Fibroblast of upper back skin (primary cell): ENCODE measurements at regions not wholly inside any gene's neighbourhood (a gene's known extent, or its start where the extent isn't known, plus 50 kb on each side); places are given as distances from the start of the nearest gene placed in this dataset.
"Not testable (repeated sequence)": the region's sequence is repeated elsewhere in the genome, so short reads cannot be mapped to it uniquely, and the experiment has no call there.

ENCODE experiments used
- DNase-seq: peaks from one replicate; pipeline ENCODE4 v3.0.0-alpha.2; 2013

DNA sequence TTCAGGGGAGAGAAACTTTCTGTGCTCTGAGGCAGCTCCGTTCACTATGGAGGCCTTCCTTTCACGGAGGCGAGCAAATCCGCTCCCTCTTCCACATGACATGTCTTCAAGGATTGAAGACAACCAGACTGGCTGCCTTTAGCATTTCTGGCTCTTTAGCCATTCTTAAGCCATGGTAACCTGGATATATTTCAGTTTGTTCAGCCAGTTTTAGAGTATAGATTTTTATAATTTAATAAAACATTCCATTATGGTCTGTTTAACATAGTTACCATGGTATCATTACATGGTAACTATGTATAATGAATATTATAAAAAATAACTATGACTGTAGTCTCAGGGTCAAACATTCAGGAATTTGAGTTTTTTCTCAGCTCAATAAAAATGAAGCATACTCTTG, 54.2 kb upstream of the NFIA start:
- no peak for DNase-seq

GRCh38 chr1:61018068-61018467, 64.3 kb upstream of the NFIA start:
- not testable (repeated sequence) for DNase-seq

GRCh38 chr1:61017651-61018050, 64.7 kb upstream of the NFIA start:
- no peak for DNase-seq

DNA sequence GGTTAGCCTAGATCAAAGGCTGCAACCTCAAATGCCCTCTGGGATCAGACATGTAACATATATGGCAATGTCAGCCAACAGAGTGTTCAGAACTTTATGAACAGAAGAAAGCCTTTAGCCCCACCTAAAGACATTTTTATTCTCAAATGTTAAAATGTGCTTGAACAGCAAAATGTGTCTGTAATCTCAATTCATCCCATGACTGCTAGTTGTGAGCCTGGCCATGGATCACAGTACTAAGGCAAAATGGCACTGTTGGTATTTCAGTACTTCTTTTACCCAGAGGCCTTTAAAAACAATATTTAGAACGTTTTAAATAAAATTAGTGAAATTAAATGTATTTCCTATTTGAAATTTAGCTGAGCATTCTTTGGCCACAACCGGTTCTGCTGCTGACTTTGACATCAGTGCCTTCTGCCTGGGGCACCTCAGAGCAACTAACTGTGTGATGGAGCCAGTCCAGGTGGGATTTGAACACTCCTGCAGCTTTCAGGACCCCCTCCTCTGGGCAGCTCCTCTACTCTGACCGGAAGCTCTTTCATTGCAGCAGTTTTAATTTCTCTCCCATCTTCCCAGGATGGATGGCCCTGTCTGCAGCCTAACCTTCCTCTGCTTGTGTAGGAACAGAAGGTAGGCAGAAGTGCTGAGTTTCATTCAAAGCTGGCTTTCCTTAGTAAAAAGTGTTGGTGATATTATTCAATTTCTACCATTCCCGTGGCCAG, 68.3 kb upstream of the NFIA start:
- no peak for DNase-seq

DNA sequence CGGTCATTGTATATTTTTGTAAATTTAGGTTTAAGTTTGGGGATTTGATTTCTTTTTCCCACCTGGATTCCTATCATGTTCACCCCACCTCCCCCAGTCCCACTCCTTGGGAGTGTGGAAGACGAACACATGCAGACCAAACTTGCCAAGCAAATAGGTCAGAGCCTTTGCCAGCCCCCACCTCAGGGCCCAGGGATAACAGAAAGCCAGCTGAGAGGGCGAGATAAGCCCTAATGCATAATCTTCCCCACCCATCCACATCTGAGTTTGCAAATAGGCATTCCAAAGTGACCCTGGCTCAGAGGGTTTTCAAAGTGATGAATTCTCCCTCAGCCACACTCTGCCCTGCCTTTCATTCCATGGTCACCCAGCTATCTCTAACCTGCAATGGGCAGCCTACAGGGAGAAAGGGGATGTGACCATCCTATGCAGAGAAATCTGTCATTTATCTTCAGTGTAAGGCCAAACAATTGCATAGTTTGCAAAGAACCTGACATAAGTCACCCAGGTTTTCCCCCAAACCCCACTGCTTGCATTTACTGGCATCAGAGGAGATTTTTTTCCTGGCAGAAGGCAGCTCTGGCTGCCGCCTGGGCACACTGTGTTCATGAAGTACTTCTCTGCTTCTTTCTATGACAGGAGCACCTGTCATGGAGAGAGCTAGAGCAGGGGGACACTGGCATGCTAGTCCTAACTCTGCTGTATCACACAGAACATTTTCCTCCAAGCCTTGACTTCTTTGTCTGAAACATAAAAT, 69.0 kb upstream of the NFIA start:
- DNase-seq: no peak

- no peak for DNase-seq
Measured at GRCh38 chr1:61012341-61012761, 70.0 kb upstream of the NFIA start.

DNA sequence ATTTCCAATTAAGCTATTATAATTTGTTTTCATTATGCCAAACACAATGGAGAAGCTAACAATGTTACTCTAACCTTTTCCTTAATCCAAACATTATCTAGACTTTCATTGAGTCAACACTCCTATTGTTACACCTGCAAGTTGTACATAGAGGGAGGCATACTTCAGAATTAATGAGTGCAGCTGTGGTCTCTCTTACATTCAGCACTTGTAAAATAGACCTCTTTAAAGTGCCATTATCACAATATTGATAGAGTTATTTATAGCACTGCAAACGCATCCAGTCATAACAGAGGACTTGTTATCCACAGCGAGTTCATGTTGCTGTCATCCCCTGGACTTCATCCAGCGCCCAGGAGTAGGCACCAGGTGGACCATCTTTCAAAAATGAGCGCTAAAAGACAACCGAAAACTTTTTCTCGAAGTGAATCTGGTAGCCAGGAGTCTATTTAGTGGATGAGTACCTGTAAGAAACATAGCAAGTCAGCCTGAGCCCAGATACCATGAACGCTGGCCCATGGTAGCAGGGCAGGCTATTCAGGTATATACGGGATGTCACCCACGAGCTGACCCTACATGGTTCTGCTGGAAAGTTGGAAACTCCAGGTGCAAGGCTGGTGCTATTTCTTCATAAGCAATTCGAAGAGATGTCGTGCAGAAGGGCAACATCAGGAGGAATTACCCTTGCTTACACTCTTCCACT, 70.6 kb upstream of the NFIA start:
- no peak for DNase-seq

- DNase-seq: no peak
Measured at GRCh38 chr1:61007534-61008364, 74.6 kb upstream of the NFIA start.

GRCh38 chr1:61005614-61006580, 76.5 kb upstream of the NFIA start:
- no peak for DNase-seq

DNA sequence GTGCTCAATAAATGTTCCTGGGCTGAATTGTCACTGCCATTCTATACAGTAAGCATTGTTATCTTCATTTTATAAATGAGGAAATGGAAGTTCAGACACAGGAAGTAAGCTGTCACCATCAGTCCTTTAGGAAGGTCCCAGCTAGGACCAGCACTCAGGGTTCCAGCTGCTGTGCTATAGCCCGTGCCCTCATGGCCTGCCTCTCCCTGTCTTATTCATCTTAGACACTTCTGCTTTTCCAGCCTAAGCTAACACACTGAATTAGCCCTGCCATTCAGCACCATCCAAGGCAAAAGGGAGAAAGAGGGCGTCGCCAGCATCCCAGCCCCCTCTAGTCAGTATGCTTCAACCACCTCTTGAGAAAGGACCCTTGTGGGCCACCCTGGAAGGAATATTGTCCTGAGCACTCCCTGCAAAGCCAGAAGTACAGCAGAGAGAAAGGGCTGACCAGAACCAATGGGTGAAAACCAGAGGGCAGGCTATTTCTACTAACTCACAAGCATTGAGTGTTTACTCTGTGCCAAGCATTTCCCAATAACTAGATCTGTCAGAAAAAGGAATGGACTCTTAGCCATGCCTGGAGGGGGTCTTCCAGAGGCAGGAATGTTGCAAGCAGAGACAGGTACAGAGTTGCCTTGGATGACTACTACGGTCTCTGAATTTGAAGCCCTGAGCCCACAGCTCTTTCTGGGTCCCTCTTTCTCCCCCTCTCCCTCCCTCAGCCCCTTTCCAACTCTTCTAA, 77.9 kb upstream of the NFIA start:
- no peak for DNase-seq

DNA sequence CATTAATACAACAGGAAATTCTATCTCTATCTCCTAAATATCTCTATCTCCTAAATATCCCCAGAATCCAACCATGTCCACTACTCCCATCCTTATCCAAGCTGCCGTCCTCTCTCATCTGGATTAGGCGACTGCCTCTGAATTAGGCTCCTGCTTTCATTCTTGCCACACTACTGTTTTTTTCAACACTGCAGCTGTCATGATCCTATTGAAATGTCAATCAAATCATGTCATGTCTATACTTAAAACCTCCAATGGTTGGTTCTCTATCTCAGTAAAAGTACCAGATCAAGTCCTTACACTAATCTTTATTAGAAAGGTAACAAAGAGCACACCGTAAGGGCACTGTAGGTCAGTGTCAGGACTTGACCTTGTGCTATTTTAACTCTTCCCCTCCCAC, 82.0 kb upstream of the NFIA start:
- DNase-seq: no peak

- no peak for DNase-seq
Measured at GRCh38 chr1:60998786-60999185, 83.6 kb upstream of the NFIA start.

GRCh38 chr1:60994828-60995492, 87.4 kb upstream of the NFIA start:
- DNase-seq: no peak

DNA sequence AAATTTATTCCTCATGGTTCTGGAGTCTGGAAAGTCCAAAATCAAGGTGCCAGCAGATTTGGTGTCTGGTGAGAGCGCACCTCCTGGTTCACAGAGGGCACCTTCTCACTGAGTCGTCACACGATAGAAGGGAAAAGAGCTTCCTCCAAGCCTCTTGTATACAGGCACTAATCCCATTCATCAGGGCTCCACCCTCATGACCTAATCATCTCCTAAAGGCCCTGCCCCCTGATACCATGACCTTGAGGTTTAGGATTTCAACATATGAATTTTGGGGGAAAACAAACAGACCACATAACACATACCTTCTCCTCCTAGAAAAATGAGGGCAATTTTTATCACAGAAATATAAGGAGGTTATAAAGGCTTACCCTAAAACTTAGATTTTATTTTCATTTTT, 88.0 kb upstream of the NFIA start:
- DNase-seq: no peak

DNA sequence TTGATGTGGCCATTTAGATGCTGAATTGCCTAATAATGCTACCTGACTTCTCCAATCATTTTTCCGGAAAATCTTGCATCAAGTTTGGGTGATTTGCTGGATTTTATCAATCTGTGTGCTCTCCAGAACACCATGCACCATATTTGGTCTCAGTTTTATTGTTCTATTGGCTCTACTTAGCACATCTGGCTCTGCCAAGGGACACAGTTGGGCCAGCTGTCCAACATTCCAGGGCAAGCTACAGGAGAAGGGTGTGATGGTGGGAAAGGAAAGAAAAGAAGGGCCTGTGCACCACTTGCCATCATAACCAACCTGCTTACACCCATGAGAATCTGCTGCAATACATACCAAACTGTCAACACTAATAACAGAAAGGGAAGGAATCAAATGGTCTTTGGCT, 90.2 kb upstream of the NFIA start:
- DNase-seq: no peak

DNA sequence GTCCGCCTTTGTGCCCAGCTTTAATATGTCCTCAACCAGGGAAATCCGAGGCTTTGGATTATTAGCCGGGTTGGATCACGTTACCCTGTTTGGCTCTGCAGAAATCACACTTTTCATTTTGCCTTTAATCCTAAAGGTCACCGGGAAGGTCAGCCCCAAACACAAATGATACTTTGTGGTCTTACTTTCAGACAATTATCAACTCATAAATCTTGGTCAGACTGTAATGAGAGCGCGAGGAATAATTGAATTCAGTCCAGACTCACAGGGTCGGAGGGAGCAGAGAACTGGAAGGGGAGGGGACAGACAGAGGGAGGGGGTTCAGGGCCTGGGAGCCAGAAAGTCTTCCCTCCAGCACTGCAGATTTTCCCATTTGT, 91.7 kb upstream of the NFIA start:
- DNase-seq: peak; percentile 10

DNA sequence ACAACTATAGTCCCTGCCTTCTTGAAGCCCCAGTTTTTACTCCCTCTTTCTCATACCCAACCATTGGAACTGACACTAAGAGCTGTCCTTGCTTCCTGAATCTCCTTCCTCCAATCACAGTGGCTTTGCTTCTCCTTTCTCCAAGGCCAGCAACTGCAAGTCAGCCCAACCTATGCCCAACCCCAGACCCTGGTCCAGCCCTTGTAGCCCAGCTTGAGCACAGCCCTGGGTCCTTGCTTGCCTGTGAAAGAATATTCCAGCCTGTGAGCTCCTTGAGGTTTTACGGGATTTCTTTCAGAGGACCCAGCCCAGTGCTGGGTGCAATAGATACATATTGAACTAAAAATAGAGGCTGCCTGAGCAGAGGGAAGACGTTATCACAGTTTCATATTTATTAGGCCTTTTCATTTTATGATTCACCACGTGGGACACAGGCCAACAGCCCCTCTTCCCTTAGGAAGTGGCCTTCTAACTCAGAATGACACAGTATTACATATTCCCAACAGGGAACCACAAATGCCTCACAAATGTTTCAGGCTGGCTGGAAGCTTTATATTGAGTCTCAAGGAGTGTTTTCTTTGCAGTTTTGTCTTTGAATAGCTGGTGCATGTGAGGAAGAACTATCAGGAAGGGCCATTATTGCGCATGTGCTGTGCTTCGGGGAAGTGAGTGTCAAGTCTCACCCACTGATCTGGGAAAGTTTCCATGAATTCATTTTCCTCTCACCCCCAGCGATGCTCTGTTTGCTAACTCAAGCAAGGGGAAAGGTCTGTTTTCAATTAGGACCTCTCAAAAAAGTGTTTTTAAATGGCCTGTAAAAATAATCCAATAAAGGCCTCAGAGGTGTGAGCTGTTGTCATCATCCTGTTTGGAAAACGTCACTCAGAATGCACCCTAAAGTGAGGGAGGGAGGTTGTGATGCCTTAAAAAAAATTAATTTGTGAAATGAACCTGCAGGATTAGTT, 92.3 kb upstream of the NFIA start:
- peak; percentile 98 for DNase-seq

- DNase-seq: peak; percentile 24
Measured at GRCh38 chr1:60988891-60989290, 93.5 kb upstream of the NFIA start.

DNA sequence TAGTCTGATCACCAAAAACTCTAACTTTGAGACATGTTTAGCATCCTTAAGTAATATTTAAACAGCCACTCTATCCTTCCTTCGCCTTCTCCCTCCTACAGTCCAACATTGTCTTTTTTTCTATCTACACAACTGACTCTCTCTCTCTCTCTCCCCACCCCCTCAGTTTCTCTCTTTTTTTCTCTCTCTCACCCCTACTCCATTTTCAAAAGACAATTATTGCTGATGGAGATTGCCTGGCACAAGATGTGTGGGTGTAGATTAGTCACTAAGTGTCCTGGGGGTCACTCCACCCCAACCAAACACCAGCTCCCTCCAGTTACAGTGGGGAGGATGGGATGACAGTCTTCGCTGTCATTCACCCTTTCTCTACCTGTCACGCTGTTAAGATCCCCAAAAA, 94.5 kb upstream of the NFIA start:
- DNase-seq: no peak
